LNCaP clone FGC (cell line): ENCODE measurements at regions not wholly inside any gene's neighbourhood (a gene's known extent, or its start where the extent isn't known, plus 50 kb on each side); places are given as distances from the start of the nearest gene placed in this dataset.

Source experiments
- DNase-seq: peaks from one replicate; pipeline ENCODE4 v3.0.0-alpha.2; 2011; ENCODE audit warnings: low read depth
- H3K4me3 ChIP-seq: 2 replicates; pipeline ENCODE4 v1.5.1; 2011; ENCODE audit warnings: mild to moderate bottlenecking, low read depth, low read length, control low read depth
- CTCF ChIP-seq: IDR thresholded peaks from 2 replicates; pipeline ENCODE4 v1.5.1; 2012; ENCODE audit warnings: mild to moderate bottlenecking; ENCODE audit not compliant: control insufficient read depth, insufficient read depth; ENCODE audit errors: extremely low read depth

- H3K4me3 ChIP-seq, result no peak overlapping the region
- no peak for TF ChIP-seq CTCF
- DNase-seq, result no peak
Measured at GRCh38 chr13:40161931-40162330, 504.5 kb downstream of the FOXO1 start.

GRCh38 chr13:40163066-40164000, 503.1 kb downstream of the FOXO1 start:
- TF ChIP-seq CTCF, result no peak
- DNase-seq, result no peak
- H3K4me3 ChIP-seq, result no peak overlapping the region

GRCh38 chr13:40164133-40164532, 502.3 kb downstream of the FOXO1 start:
- no peak overlapping the region for H3K4me3 ChIP-seq
- TF ChIP-seq CTCF, result no peak
- no peak for DNase-seq

GRCh38 chr13:40165316-40165932, 501.0 kb downstream of the FOXO1 start:
- no peak for TF ChIP-seq CTCF
- no peak overlapping the region for H3K4me3 ChIP-seq
- DNase-seq, result peak; percentile 15

GRCh38 chr13:40167327-40167726, 499.1 kb downstream of the FOXO1 start:
- no peak for DNase-seq
- H3K4me3 ChIP-seq, result no peak overlapping the region
- TF ChIP-seq CTCF, result no peak

GRCh38 chr13:40168425-40169166, 497.8 kb downstream of the FOXO1 start:
- no peak for DNase-seq
- no peak overlapping the region for H3K4me3 ChIP-seq

More at GRCh38 chr13:40168425-40169166, 497.8 kb downstream of the FOXO1 start:
- TF ChIP-seq CTCF, result no peak
